Gastrocnemius medialis (tissue), 4 donors: ENCODE measurements at regions not wholly inside any gene's neighbourhood (a gene's known extent, or its start where the extent isn't known, plus 50 kb on each side); places are given as distances from the start of the nearest gene placed in this dataset.

Source experiments
- ATAC-seq, 2 donors: fragments of 150-250 bp; one replicate each; pipeline ENCODE4 v1.9.1; 2016
- DNase-seq, 2 donors: peaks; one replicate each; pipeline ENCODE4 v3.0.0-alpha.2; 2019
- H3K27ac ChIP-seq, 4 donors: fragments of 200-600 bp; sonication (generic); 1 replicate in 1 of 4; 2 replicates in 3 of 4; pipeline ENCODE4 v1.5.1; 2016 to 2018; ENCODE audit warnings: mild to moderate bottlenecking in 2 of 4, moderate library complexity in 1 of 4
- H3K27me3 ChIP-seq, 3 donors: fragments of 200-600 bp; sonication (generic) in 2 of 3; 1 replicate in 1 of 3; 2 replicates in 2 of 3; pipeline versions ENCODE4 v1.5.1 to v1.6.0; 2016 to 2019; ENCODE audit warnings: mild to moderate bottlenecking in 1 of 3, moderate library complexity in 1 of 3
- H3K36me3 ChIP-seq, 2 donors: fragments of 200-600 bp; sonication (generic) in 1 of 2; one replicate each; pipeline ENCODE4 v1.5.1; 2017 to 2018
- H3K4me1 ChIP-seq, 2 donors: fragments of 200-600 bp; sonication (generic) in 1 of 2; one replicate each; pipeline ENCODE4 v1.5.1; 2016 to 2017; ENCODE audit warnings: mild to moderate bottlenecking in 2 of 2
- H3K4me3 ChIP-seq, 4 donors: fragments of 200-600 bp; sonication (generic) in 3 of 4; 1 replicate in 1 of 4; 2 replicates in 3 of 4; pipeline ENCODE4 v1.5.1; 2016 to 2019; ENCODE audit warnings: mild to moderate bottlenecking in 2 of 4
- H3K9me3 ChIP-seq, 3 donors: fragments of 200-600 bp; sonication (generic) in 2 of 3; 1 replicate in 1 of 3; 2 replicates in 2 of 3; pipeline ENCODE4 v1.5.1; 2016 to 2019
- POLR2A ChIP-seq, 2 donors: fragments of 450-650 bp; IDR thresholded peaks; one replicate each; pipeline ENCODE4 v1.6.1; 2017; ENCODE audit warnings: antibody characterized with exemption in 2 of 2, mild to moderate bottlenecking in 2 of 2, moderate library complexity in 2 of 2
- in situ Hi-C, 4 donors: fragments of 200-750 bp; cut with MboI; loops; one replicate each; pipeline versions ENCODE4 v1.15.0 to v1.8.0; 2017; ENCODE audit warnings: low sequenced_read_pairs in 4 of 4
- intact Hi-C: fragments of 100-400 bp; cut with DNase I; formaldehyde crosslinking; loops from one replicate; pipeline ENCODE4 v1.15.1; 2023; ENCODE audit warnings: low total_unique reads
- TF ChIP-seq, protein P1 (sequence below), 5 experiments: fragments of 450-650 bp in 3 of 5; fragments of 200-600 bp in 2 of 5; sonication (generic) in 2 of 5; IDR thresholded peaks in 4 of 5; conservative IDR thresholded peaks in 1 of 5; 1 replicate in 4 of 5; 2 replicates in 1 of 5; pipeline ENCODE4 v1.5.1; 2016 to 2019; ENCODE audit warnings: antibody characterized with exemption in 5 of 5, mild to moderate bottlenecking in 3 of 5, moderate library complexity in 3 of 5

DNA sequence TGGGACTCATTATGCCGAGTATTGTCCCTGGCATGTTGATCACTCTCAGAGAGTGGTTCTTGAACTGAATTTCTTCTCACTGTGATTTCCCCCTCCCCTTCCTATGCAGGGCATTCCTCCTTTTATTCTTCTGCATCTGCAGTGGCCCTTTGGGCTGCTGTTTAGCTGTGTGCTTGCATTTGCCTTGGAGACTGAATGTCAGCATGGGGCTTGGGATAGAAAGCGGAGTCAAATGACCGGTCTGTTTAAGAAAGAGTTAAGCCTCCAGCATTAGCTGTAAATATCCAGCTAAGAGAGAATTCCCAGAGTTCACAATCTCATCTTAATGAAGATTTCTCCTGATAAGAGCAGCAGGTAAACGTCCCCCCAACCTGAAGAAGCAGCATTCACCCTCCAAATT, 65.6 kb upstream of the RMST start:
- no peak overlapping the region for H3K4me3 ChIP-seq
- no peak overlapping the region for H3K27ac ChIP-seq
- H3K27me3 ChIP-seq, result no peaks in the 10 kb centered on the region
- TF ChIP-seq, protein P1, sequence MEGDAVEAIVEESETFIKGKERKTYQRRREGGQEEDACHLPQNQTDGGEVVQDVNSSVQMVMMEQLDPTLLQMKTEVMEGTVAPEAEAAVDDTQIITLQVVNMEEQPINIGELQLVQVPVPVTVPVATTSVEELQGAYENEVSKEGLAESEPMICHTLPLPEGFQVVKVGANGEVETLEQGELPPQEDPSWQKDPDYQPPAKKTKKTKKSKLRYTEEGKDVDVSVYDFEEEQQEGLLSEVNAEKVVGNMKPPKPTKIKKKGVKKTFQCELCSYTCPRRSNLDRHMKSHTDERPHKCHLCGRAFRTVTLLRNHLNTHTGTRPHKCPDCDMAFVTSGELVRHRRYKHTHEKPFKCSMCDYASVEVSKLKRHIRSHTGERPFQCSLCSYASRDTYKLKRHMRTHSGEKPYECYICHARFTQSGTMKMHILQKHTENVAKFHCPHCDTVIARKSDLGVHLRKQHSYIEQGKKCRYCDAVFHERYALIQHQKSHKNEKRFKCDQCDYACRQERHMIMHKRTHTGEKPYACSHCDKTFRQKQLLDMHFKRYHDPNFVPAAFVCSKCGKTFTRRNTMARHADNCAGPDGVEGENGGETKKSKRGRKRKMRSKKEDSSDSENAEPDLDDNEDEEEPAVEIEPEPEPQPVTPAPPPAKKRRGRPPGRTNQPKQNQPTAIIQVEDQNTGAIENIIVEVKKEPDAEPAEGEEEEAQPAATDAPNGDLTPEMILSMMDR (IDR thresholded peaks at IDR 0.05 in 4 of 5, conservative IDR thresholded peaks at IDR 0.05 in 1 of 5), result no peak
- TF ChIP-seq POLR2A (IDR thresholded peaks at IDR 0.05), result no peak
- in situ Hi-C loops, result no loop called here
- intact Hi-C loops, result no loop called here
- H3K36me3 ChIP-seq, result no peaks in the 10 kb centered on the region
- no peaks in the 10 kb centered on the region for H3K4me1 ChIP-seq
- ATAC-seq, result no peak
- DNase-seq, result no peak
- H3K9me3 ChIP-seq, result no peaks in the 10 kb centered on the region

DNA sequence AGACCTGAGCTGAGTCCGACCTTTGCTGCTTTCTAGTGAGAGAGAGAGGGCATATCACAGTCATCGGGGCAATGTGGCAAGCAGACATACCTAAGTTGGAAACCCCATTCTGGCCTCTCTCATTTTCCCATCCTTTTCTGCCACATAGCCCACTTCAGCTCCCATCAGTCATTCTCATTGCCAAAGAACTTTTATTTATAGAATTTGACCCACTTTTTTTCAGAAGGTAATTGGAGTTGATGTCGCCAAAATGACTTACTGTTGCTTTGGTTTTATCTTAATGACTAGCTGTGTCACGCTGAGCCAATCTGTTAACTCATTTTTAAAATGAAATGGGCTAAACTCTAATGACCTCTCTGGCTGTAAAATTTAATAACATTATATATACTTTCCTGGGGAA, 63.9 kb upstream of the RMST start:
- in situ Hi-C loops (no loop called here), intact Hi-C loops (no loop called here)
- TF ChIP-seq, protein P1 (IDR thresholded peaks at IDR 0.05 in 4 of 5, conservative IDR thresholded peaks at IDR 0.05 in 1 of 5), result no peak
- no peak for TF ChIP-seq POLR2A (IDR thresholded peaks at IDR 0.05)

DNA sequence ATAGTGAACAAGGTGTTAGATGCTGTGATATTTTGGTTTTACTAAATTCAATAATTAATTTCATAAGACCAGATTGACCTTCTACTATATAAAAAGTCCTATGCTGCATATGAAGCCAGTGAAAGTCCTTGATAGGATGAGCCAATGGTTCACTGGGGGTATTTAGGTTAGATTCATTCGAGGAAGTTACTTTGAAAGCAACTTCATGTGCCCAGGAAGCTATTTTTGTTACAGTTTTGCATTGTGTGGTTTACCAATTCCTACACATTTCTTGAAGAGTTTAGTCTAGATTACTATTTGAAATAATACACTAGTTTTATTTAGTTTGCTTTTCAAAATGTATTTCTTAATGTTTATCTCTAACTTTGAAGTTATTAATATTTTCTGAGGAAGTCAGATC, 58.5 kb upstream of the RMST start:
- intact Hi-C loops (loop anchor here (10.0 kb wide), 1 partner anchor 419 kb away; no protein-coding TSS in a partner anchor), in situ Hi-C loops (no loop called here)
- DNase-seq (no peak), ATAC-seq (no peak)
- Histone ChIP-seq H3K4me1 (no peaks in the 10 kb centered on the region), H3K9me3 (no peaks in the 10 kb centered on the region), H3K27me3 (no peaks in the 10 kb centered on the region), H3K4me3 (no peak overlapping the region), H3K27ac (no peak overlapping the region), H3K36me3 (no peaks in the 10 kb centered on the region)
- TF ChIP-seq POLR2A (IDR thresholded peaks at IDR 0.05), result no peak
- TF ChIP-seq, protein P1 (IDR thresholded peaks at IDR 0.05 in 4 of 5, conservative IDR thresholded peaks at IDR 0.05 in 1 of 5), result no peak

More for the DNA sequence above, 63.9 kb upstream of the RMST start:
- no peak overlapping the region for H3K4me3 ChIP-seq
- no peaks in the 10 kb centered on the region for H3K9me3 ChIP-seq
- no peaks in the 10 kb centered on the region for H3K36me3 ChIP-seq
- DNase-seq (no peak), ATAC-seq (no peak)
- H3K27me3 ChIP-seq, result no peaks in the 10 kb centered on the region
- no peaks in the 10 kb centered on the region for H3K4me1 ChIP-seq
- no peak overlapping the region for H3K27ac ChIP-seq

DNA sequence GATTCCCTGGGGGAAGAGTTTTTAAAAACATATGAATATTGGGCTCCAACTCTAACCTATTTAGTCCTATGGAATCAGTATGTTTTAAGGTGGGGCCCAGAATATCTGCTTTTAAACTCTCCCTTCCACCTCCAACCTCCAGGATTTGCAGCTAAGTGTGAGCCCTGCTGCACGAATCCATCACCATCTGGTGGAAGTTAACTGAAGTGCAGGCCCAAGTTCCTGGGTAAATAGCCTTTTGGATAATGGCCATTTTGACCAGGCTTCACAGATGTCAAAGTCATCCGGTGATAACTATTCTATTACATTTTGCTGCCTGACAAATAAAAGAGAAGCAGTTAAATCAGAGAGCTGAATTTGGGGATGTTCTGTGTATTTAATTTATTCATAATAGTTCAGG, 58.1 kb upstream of the RMST start:
- no peak for TF ChIP-seq POLR2A (IDR thresholded peaks at IDR 0.05)
- TF ChIP-seq, protein P1 (IDR thresholded peaks at IDR 0.05 in 4 of 5, conservative IDR thresholded peaks at IDR 0.05 in 1 of 5), result peak in 2 of 5 experiments; percentile 31 to 44
- in situ Hi-C loops, result no loop called here
- no peaks in the 10 kb centered on the region for H3K36me3 ChIP-seq
- intact Hi-C loops, result loop anchor here (10.0 kb wide), 1 partner anchor 420 kb away; no protein-coding TSS in a partner anchor
- DNase-seq (no peak), ATAC-seq (no peak)
- no peaks in the 10 kb centered on the region for H3K9me3 ChIP-seq
- H3K27ac ChIP-seq, result no peak overlapping the region
- H3K27me3 ChIP-seq, result no peaks in the 10 kb centered on the region
- H3K4me1 ChIP-seq, result no peaks in the 10 kb centered on the region
- no peak overlapping the region for H3K4me3 ChIP-seq

DNA sequence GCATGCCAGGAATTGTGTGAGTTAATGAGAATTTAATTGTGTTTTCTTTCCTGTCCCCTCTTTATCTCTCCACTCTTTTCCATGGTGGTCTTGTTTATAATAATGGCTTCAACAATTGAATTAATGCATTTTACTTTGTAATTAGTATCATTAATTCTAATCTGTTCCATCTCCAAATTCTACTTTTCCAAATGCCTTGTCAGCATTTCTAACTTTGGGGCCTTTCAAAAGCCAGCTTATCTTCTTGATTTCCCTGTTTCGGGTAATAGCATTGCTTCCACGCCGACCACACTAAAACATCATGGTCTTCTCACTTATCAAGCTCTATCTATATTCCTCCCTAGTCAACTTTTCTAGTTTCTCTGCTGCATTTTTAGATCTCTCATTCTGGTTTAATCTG, 54.2 kb upstream of the RMST start:
- ATAC-seq, result no peak
- in situ Hi-C loops, result no loop called here
- Histone ChIP-seq H3K27me3 (no peaks in the 10 kb centered on the region), H3K36me3 (no peaks in the 10 kb centered on the region), H3K4me1 (no peaks in the 10 kb centered on the region), H3K4me3 (no peak overlapping the region), H3K27ac (no peak overlapping the region), H3K9me3 (no peaks in the 10 kb centered on the region)
- DNase-seq, result no peak
- intact Hi-C loops, result loop anchor here (10.0 kb wide), 1 partner anchor 424 kb away; no protein-coding TSS in a partner anchor
- TF ChIP-seq, protein P1 (IDR thresholded peaks at IDR 0.05 in 4 of 5, conservative IDR thresholded peaks at IDR 0.05 in 1 of 5), result no peak
- TF ChIP-seq POLR2A (IDR thresholded peaks at IDR 0.05), result no peak
